ENCODE measurements at regions not wholly inside any gene's neighbourhood (a gene's known extent, or its start where the extent isn't known, plus 50 kb on each side); places are given as distances from the start of the nearest gene placed in this dataset.

- H3K27me3 ChIP-seq (ENCODE audit: insufficient read depth, low read length, poor library complexity) = no peaks in the 10 kb centered on the region
- no peaks in the 10 kb centered on the region for H3K36me3 ChIP-seq (ENCODE audit: insufficient read depth, low read length)
- DNase-seq = no peak
- H3K4me3 ChIP-seq (ENCODE audit: low read depth in 1 of 2, low read length in 2 of 2) = no peak overlapping the region
- H3K4me1 ChIP-seq (ENCODE audit: insufficient read depth, low read length) = no peaks in the 10 kb centered on the region
- no peak overlapping the region for H3K27ac ChIP-seq (ENCODE audit: low read length)
- no peak overlapping the region for H3K4me2 ChIP-seq (ENCODE audit: insufficient read depth, low read length)
- H3K9me3 ChIP-seq (ENCODE audit: insufficient read depth, low read length, severe bottlenecking) = no peaks in the 10 kb centered on the region
- H3K79me2 ChIP-seq (ENCODE audit: insufficient read depth, low read length) = no peaks in the 10 kb centered on the region
- no peak for TF ChIP-seq EZH2 (IDR thresholded peaks at IDR 0.05; ENCODE audit: borderline replicate concordance, low read depth, low read length, severe bottlenecking)
- TF ChIP-seq, protein P1, sequence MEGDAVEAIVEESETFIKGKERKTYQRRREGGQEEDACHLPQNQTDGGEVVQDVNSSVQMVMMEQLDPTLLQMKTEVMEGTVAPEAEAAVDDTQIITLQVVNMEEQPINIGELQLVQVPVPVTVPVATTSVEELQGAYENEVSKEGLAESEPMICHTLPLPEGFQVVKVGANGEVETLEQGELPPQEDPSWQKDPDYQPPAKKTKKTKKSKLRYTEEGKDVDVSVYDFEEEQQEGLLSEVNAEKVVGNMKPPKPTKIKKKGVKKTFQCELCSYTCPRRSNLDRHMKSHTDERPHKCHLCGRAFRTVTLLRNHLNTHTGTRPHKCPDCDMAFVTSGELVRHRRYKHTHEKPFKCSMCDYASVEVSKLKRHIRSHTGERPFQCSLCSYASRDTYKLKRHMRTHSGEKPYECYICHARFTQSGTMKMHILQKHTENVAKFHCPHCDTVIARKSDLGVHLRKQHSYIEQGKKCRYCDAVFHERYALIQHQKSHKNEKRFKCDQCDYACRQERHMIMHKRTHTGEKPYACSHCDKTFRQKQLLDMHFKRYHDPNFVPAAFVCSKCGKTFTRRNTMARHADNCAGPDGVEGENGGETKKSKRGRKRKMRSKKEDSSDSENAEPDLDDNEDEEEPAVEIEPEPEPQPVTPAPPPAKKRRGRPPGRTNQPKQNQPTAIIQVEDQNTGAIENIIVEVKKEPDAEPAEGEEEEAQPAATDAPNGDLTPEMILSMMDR (IDR thresholded peaks at IDR 0.05; ENCODE audit: borderline replicate concordance, extremely low read depth, low read length, poor library complexity, severe bottlenecking) = no peak
- no peaks in the 10 kb centered on the region for H4K20me1 ChIP-seq (ENCODE audit: insufficient read depth, low read length)
- no peak overlapping the region for H2AFZ ChIP-seq (ENCODE audit: low read depth, low read length)
- ATAC-seq (ENCODE audit: insufficient read depth, low read depth) = no peak
- H3K9ac ChIP-seq (ENCODE audit: low read depth, low read length) = no peak overlapping the region
Observed at GRCh38 chr11:26271666-26272065, 60.3 kb upstream of the ANO3 start.

DNA sequence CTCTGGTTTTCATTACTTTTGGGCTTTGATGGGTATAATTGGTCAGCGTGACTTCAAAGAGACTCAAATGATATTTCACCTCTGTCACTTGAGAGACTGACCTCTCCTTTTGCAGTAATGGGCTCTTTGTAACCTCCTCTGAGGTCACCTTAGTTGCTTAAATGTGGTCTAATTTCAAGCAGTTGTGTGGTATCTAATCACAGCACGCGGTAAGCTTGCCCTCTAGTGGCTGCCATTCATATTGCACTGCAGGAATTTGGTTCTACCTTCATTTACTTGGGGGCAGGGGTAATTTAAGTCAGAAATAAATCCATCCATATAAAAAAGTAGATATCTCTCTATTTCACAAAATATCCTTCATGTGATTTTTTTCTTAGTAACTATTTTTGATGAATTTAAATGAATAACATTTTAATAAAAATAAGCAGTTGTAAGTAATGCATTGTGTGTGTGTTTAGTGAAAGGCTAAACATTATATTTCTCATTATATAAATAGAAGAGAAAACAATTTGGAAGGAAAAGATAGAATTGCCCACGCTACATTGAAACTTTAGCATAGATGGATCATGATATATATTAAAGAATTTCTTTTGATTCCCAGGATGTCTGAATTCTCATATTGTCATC is 55.0 kb upstream of the ANO3 start:
- H3K4me3 ChIP-seq (ENCODE audit: low read depth in 1 of 2, low read length in 2 of 2) = no peak overlapping the region
- H2AFZ ChIP-seq (ENCODE audit: low read depth, low read length) = no peak overlapping the region
- DNase-seq (peak; percentile 59), ATAC-seq (ENCODE audit: insufficient read depth, low read depth) (peak; percentile 83)
- H3K27ac ChIP-seq (ENCODE audit: low read length) = no peak overlapping the region
- H3K4me2 ChIP-seq (ENCODE audit: insufficient read depth, low read length) = no peak overlapping the region
- H3K27me3 ChIP-seq (ENCODE audit: insufficient read depth, low read length, poor library complexity) = no peaks in the 10 kb centered on the region
- no peaks in the 10 kb centered on the region for H3K36me3 ChIP-seq (ENCODE audit: insufficient read depth, low read length)
- no peaks in the 10 kb centered on the region for H3K4me1 ChIP-seq (ENCODE audit: insufficient read depth, low read length)
- H4K20me1 ChIP-seq (ENCODE audit: insufficient read depth, low read length) = no peaks in the 10 kb centered on the region
- TF ChIP-seq EZH2 (IDR thresholded peaks at IDR 0.05; ENCODE audit: borderline replicate concordance, low read depth, low read length, severe bottlenecking) = no peak
- TF ChIP-seq, protein P1 (IDR thresholded peaks at IDR 0.05; ENCODE audit: borderline replicate concordance, extremely low read depth, low read length, poor library complexity, severe bottlenecking) = peak; percentile 94
- no peak overlapping the region for H3K9ac ChIP-seq (ENCODE audit: low read depth, low read length)
- H3K9me3 ChIP-seq (ENCODE audit: insufficient read depth, low read length, severe bottlenecking) = no peaks in the 10 kb centered on the region
- no peaks in the 10 kb centered on the region for H3K79me2 ChIP-seq (ENCODE audit: insufficient read depth, low read length)

DNA sequence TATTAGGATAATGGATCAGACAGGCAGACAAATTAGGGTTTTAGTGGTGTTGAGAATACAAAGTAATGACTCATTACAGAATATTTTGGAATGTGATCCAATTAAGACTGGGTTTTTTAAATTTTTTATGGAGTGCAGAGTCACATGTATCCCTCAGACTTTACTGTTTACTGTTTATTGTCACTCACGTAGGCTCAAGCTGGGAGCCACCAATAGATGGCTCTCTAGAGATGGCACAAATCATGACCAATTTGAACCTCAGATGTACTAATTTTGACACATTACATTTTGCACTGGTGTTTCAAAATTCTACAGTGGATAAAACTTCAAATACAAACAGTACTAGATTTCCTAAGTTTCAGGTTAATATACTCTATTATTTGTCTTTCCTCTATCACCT is 53.6 kb upstream of the ANO3 start:
- Histone ChIP-seq H3K9ac (ENCODE audit: low read depth, low read length) (no peak overlapping the region), H3K36me3 (ENCODE audit: insufficient read depth, low read length) (no peaks in the 10 kb centered on the region), H4K20me1 (ENCODE audit: insufficient read depth, low read length) (no peaks in the 10 kb centered on the region), H2AFZ (ENCODE audit: low read depth, low read length) (no peak overlapping the region), H3K4me2 (ENCODE audit: insufficient read depth, low read length) (no peak overlapping the region), H3K79me2 (ENCODE audit: insufficient read depth, low read length) (no peaks in the 10 kb centered on the region), H3K27me3 (ENCODE audit: insufficient read depth, low read length, poor library complexity) (no peaks in the 10 kb centered on the region), H3K27ac (ENCODE audit: low read length) (no peak overlapping the region), H3K4me1 (ENCODE audit: insufficient read depth, low read length) (no peaks in the 10 kb centered on the region), H3K9me3 (ENCODE audit: insufficient read depth, low read length, severe bottlenecking) (no peaks in the 10 kb centered on the region), H3K4me3 (ENCODE audit: low read depth in 1 of 2, low read length in 2 of 2) (no peak overlapping the region)
- ATAC-seq (ENCODE audit: insufficient read depth, low read depth) = no peak
- TF ChIP-seq, protein P1 (IDR thresholded peaks at IDR 0.05; ENCODE audit: borderline replicate concordance, extremely low read depth, low read length, poor library complexity, severe bottlenecking) = peak; percentile 7
- TF ChIP-seq EZH2 (IDR thresholded peaks at IDR 0.05; ENCODE audit: borderline replicate concordance, low read depth, low read length, severe bottlenecking) = no peak
- no peak for DNase-seq

Data from DND-41 (cell line).